Endothelial cell of umbilical vein (primary cell): ENCODE measurements at regions not wholly inside any gene's neighbourhood (a gene's known extent, or its start where the extent isn't known, plus 50 kb on each side); places are given as distances from the start of the nearest gene placed in this dataset.

Experiments used
- BruUV-seq: library from RNA; stranded (reverse); fragments of 400-500 nt; replicated peaks from 2 replicates; lab custom pipeline; 2021; lab: Mats Ljungman, UMichigan
- CTCF ChIA-PET: fragments of 300-600, 350-600 bp; sonication (Branson Sonifier 250); formaldehyde crosslinking; loops from one replicate; lab custom pipeline; 2021; ENCODE audit warnings: antibody characterized with exemption, inconsistent platforms; lab: Charles Lee
- POLR2A ChIA-PET: fragments of 300-600, 350-600 bp; sonication (Branson Sonifier 250); formaldehyde crosslinking; loops from one replicate; lab custom pipeline; 2021; ENCODE audit warnings: antibody characterized with exemption, inconsistent platforms; lab: Charles Lee
- DNase-seq: peaks from one replicate; pipeline ENCODE4 v3.0.0-alpha.2; 2011; ENCODE audit warnings: low read depth, low spot score
- FAIRE-seq: peaks from 2 replicates; lab custom pipeline; 2011; peaks lifted over from hg19 to GRCh38; lab: Jason Lieb, UNC
- H2AFZ ChIP-seq: 2 replicates; pipeline ENCODE4 v1.6.0; 2012; ENCODE audit warnings: low read depth, low read length, control low read depth, inconsistent platforms
- H3K27ac ChIP-seq: 2 replicates; pipeline ENCODE4 v1.5.1; 2011; ENCODE audit warnings: low read depth, mild to moderate bottlenecking, control low read depth, low read length, moderate library complexity; ENCODE audit not compliant: insufficient read depth
- H3K27me3 ChIP-seq, 2 experiments: 2 replicates each; pipeline versions ENCODE4 v1.6.0 to v1.6.1; 2011; ENCODE audit warnings: low read length in 2 of 2, mixed read lengths in 1 of 2; ENCODE audit not compliant: control insufficient read depth in 2 of 2, insufficient read depth in 2 of 2
- H3K36me3 ChIP-seq, 2 experiments: 2 replicates in 1 of 2; 3 replicates in 1 of 2; pipeline ENCODE4 v1.5.1; 2011; ENCODE audit warnings: low read length in 2 of 2, mild to moderate bottlenecking in 1 of 2, moderate library complexity in 1 of 2; ENCODE audit not compliant: control insufficient read depth in 2 of 2, insufficient read depth in 2 of 2; ENCODE audit errors: extremely low read depth in 1 of 2
- H3K4me1 ChIP-seq: 3 replicates; pipeline ENCODE4 v1.5.1; 2011; ENCODE audit warnings: mild to moderate bottlenecking, low read length; ENCODE audit not compliant: control insufficient read depth, insufficient read depth; ENCODE audit errors: extremely low read depth
- H3K4me2 ChIP-seq: 2 replicates; pipeline ENCODE4 v1.6.1; 2011; ENCODE audit warnings: low read length, control low read depth, mixed read lengths; ENCODE audit not compliant: insufficient read depth
- H3K4me3 ChIP-seq, 3 experiments: fragments of 200-600 bp in 1 of 3; sonication (generic), shearing (Covaris generic) in 1 of 3; replicated peaks in 1 of 3; 2 replicates each; pipeline ENCODE4 v1.5.1; 2011 to 2016; ENCODE audit warnings: control low read depth in 3 of 3, low read length in 3 of 3, mild to moderate bottlenecking in 2 of 3, inconsistent platforms in 1 of 3, low read depth in 1 of 3, moderate library complexity in 1 of 3; ENCODE audit not compliant: insufficient read depth in 1 of 3
- H3K79me2 ChIP-seq: 2 replicates; pipeline ENCODE4 v1.6.0; 2012; ENCODE audit warnings: low read length, inconsistent platforms; ENCODE audit not compliant: control insufficient read depth, insufficient read depth
- H3K9ac ChIP-seq: replicated peaks from 2 replicates; pipeline ENCODE3; 2011; ENCODE audit warnings: low read length, control low read depth; ENCODE audit not compliant: insufficient read depth; ENCODE audit errors: extremely low read depth
- H3K9me1 ChIP-seq: replicated peaks from 3 replicates; pipeline ENCODE4 v1.6.0; 2011; ENCODE audit warnings: mild to moderate bottlenecking, low read length; ENCODE audit not compliant: control insufficient read depth, insufficient read depth; ENCODE audit errors: extremely low read depth
- H3K9me3 ChIP-seq: replicated peaks from 2 replicates; pipeline ENCODE4 v1.5.1; 2012; ENCODE audit warnings: low read length, inconsistent platforms; ENCODE audit not compliant: control insufficient read depth, insufficient read depth
- H4K20me1 ChIP-seq: replicated peaks from 2 replicates; pipeline ENCODE3; 2011; ENCODE audit warnings: mild to moderate bottlenecking, low read length; ENCODE audit not compliant: control insufficient read depth, insufficient read depth; ENCODE audit errors: extremely low read depth
- EZH2 ChIP-seq: IDR thresholded peaks from 2 replicates; pipeline ENCODE4 v1.6.1; 2012; ENCODE audit warnings: borderline replicate concordance, low read depth, mild to moderate bottlenecking, moderate library complexity, low read length, inconsistent platforms; ENCODE audit not compliant: severe bottlenecking
- FOS ChIP-seq: IDR thresholded peaks from 2 replicates; pipeline ENCODE4 v1.6.1; 2011; ENCODE audit warnings: mild to moderate bottlenecking, low read length, moderate library complexity, borderline replicate concordance; ENCODE audit not compliant: insufficient read depth
- GATA2 ChIP-seq: IDR thresholded peaks from 2 replicates; pipeline ENCODE4 v1.7.0; 2011; ENCODE audit warnings: low read depth, mild to moderate bottlenecking, moderate library complexity, mixed read lengths, low read length; ENCODE audit not compliant: insufficient read length, insufficient read depth
- JUN ChIP-seq: IDR thresholded peaks from 2 replicates; pipeline ENCODE4 v1.6.1; 2011; ENCODE audit warnings: borderline replicate concordance, low read depth; ENCODE audit not compliant: insufficient read length, insufficient read depth
- MYC ChIP-seq: IDR thresholded peaks from one replicate; pipeline ENCODE4 v1.6.1; 2011; ENCODE audit warnings: mild to moderate bottlenecking, low read depth, low read length
- POLR2A ChIP-seq: IDR thresholded peaks from 2 replicates; pipeline ENCODE4 v1.6.1; 2012; ENCODE audit warnings: low read depth, mild to moderate bottlenecking, control low read depth, low read length
- POLR2AphosphoS5 ChIP-seq: IDR thresholded peaks from 2 replicates; pipeline ENCODE4 v1.6.1; 2012; ENCODE audit warnings: low read depth, mild to moderate bottlenecking, control low read depth, low read length, moderate library complexity; ENCODE audit not compliant: insufficient read depth
- dilution Hi-C: fragments of 300-500 bp; cut with MboI; formaldehyde crosslinking; loops from one replicate; pipeline ENCODE4 v1.15.0; 2019; ENCODE audit warnings: low sequenced_read_pairs; ENCODE audit not compliant: extremely low pct_ligation_motif_present
- intact Hi-C: fragments of 100-400 bp; cut with micrococcal nuclease; formaldehyde crosslinking; loops from one replicate; pipeline ENCODE4 v1.10.0; 2022
- TF ChIP-seq, protein P1 (sequence below): IDR thresholded peaks from 2 replicates; pipeline ENCODE4 v1.6.1; 2011; ENCODE audit not compliant: insufficient read depth, insufficient read length
- TF ChIP-seq, protein P2 (sequence below), 2 donors: IDR thresholded peaks; 1 replicate in 1 of 2; 2 replicates in 1 of 2; pipeline ENCODE4 v1.5.1; 2011; ENCODE audit warnings: low read length in 2 of 2, mild to moderate bottlenecking in 2 of 2, moderate library complexity in 2 of 2, control low read depth in 1 of 2, inconsistent platforms in 1 of 2, low read depth in 1 of 2; ENCODE audit not compliant: insufficient read depth in 1 of 2; ENCODE audit errors: extremely low read depth in 1 of 2

DNA sequence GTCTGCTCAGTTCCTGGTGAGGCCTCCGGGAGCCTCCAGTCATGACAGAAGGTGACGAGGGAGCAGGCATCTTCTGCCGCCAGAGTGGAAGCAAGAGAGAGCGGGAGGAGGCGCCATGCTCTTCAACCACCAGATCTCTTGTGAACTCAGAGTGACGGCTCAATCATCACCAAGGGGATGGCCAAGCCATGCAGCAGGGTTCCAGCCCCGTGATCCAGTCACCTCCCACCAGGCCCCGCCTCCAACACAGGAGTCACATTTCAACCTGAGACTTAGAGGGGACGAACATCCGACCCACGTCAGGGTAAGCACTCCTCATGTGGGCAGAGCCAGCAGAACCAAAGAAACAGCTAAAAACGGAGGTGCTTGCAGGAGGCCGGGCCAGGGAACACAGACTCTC, 1470.5 kb downstream of the BRD1 start:
- H3K79me2 ChIP-seq, result no peaks in the 10 kb centered on the region
- H3K36me3 ChIP-seq, result no peaks in the 10 kb centered on the region
- DNase-seq, result no peak
- peaks cover 17% of the 10 kb centered on the region for H3K9me3 ChIP-seq
- H3K9ac ChIP-seq, result no peak overlapping the region
- CTCF ChIA-PET, result no interaction called here
- no peaks in the 10 kb centered on the region for H4K20me1 ChIP-seq
- intact Hi-C loops (no loop called here), dilution Hi-C loops (no loop called here)
- H3K27me3 ChIP-seq, result no peaks in the 10 kb centered on the region
- TF ChIP-seq, protein P1, sequence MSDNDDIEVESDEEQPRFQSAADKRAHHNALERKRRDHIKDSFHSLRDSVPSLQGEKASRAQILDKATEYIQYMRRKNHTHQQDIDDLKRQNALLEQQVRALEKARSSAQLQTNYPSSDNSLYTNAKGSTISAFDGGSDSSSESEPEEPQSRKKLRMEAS, result no peak
- TF ChIP-seq POLR2A (no peak), EZH2 (no peak), POLR2AphosphoS5 (no peak), JUN (no peak), MYC (no peak), FOS (no peak), GATA2 (no peak)
- TF ChIP-seq, protein P2, sequence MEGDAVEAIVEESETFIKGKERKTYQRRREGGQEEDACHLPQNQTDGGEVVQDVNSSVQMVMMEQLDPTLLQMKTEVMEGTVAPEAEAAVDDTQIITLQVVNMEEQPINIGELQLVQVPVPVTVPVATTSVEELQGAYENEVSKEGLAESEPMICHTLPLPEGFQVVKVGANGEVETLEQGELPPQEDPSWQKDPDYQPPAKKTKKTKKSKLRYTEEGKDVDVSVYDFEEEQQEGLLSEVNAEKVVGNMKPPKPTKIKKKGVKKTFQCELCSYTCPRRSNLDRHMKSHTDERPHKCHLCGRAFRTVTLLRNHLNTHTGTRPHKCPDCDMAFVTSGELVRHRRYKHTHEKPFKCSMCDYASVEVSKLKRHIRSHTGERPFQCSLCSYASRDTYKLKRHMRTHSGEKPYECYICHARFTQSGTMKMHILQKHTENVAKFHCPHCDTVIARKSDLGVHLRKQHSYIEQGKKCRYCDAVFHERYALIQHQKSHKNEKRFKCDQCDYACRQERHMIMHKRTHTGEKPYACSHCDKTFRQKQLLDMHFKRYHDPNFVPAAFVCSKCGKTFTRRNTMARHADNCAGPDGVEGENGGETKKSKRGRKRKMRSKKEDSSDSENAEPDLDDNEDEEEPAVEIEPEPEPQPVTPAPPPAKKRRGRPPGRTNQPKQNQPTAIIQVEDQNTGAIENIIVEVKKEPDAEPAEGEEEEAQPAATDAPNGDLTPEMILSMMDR (IDR thresholded peaks at IDR 0.05; ENCODE audit: extremely low read depth in 1 of 2, insufficient read depth in 1 of 2, low read depth in 1 of 2, low read length in 2 of 2), result no peak
- FAIRE-seq, result no peak
- H3K4me2 ChIP-seq, result no peak overlapping the region
- no peaks in the 10 kb centered on the region for H3K4me1 ChIP-seq
- no TSS peak for BruUV-seq
- no peak overlapping the region for H3K4me3 ChIP-seq
- no peak overlapping the region for H3K27ac ChIP-seq
- H2AFZ ChIP-seq, result no peak overlapping the region
- no peaks in the 10 kb centered on the region for H3K9me1 ChIP-seq
- POLR2A ChIA-PET, result no interaction called here
